Right lobe of liver (tissue), 6 donors: ENCODE measurements at regions not wholly inside any gene's neighbourhood (a gene's known extent, or its start where the extent isn't known, plus 50 kb on each side); places are given as distances from the start of the nearest gene placed in this dataset.
"Not testable (repeated sequence)": the region's sequence is repeated elsewhere in the genome, so short reads cannot be mapped to it uniquely, and the experiment has no call there.

ENCODE experiments used
- ATAC-seq, 4 donors: fragments of 200-7000 bp; cut with Tn5 transposase; one replicate each; pipeline ENCODE4 v1.9.1; 2020; ENCODE audit warnings: mild to moderate bottlenecking in 4 of 4, moderate library complexity in 4 of 4
- DNase-seq, 3 donors: peaks; one replicate each; pipeline ENCODE4 v3.0.0-alpha.2; 2020
- H3K27ac ChIP-seq, 3 donors: fragments of 200-600 bp; one replicate each; pipeline ENCODE4 v1.8.0; 2022
- H3K27me3 ChIP-seq, 2 donors: fragments of 200-600 bp; one replicate each; pipeline ENCODE4 v1.8.0; 2022
- H3K36me3 ChIP-seq, 4 donors: fragments of 200-600 bp; sonication (generic) in 1 of 4; one replicate each; pipeline versions ENCODE4 v1.5.1 to v1.8.0; 2017 to 2022; ENCODE audit warnings: control low read depth in 1 of 4
- H3K4me1 ChIP-seq, 4 donors: fragments of 200-600 bp; sonication (generic) in 1 of 4; one replicate each; pipeline versions ENCODE4 v1.5.1 to v1.8.0; 2017 to 2022; ENCODE audit warnings: control low read depth in 1 of 4
- H3K4me3 ChIP-seq, 3 donors: fragments of 200-600 bp; one replicate each; pipeline ENCODE4 v1.8.0; 2022
- H3K9me3 ChIP-seq, 4 donors: fragments of 200-600 bp; sonication (generic) in 1 of 4; one replicate each; pipeline versions ENCODE4 v1.5.1 to v1.8.0; 2017 to 2022; ENCODE audit warnings: control low read depth in 1 of 4
- POLR2A ChIP-seq: fragments of 450-650 bp; IDR thresholded peaks from one replicate; pipeline ENCODE4 v1.6.1; 2017; ENCODE audit warnings: antibody characterized with exemption, mild to moderate bottlenecking
- WGBS: methylation state at CpG from one replicate; pipeline ENCODE4 v1.1.6; 2018; ENCODE audit warnings: low coverage, low lambda C conversion rate; ENCODE audit not compliant: insufficient coverage; ENCODE audit errors: missing lambda C conversion rate; 5-methylcytosine and 5-hydroxymethylcytosine counted together
- intact Hi-C, 2 donors: fragments of 100-400 bp; cut with DNase I; formaldehyde crosslinking; loops; one replicate each; pipeline versions ENCODE4 v1.11.2 to v1.14.1; 2022
- TF ChIP-seq, protein P1 (sequence below), 4 donors: fragments of 200-600 bp in 3 of 4; fragments of 450-650 bp in 1 of 4; IDR thresholded peaks; one replicate each; pipeline versions ENCODE4 v1.5.1 to v1.8.0; 2016 to 2022; ENCODE audit warnings: antibody characterized with exemption in 4 of 4, mild to moderate bottlenecking in 2 of 4
- donor health status: DM: no; HTN: yes; CAD: no.
- donor health status: DM: no; HTN: no; CAD: no.
- donor health status: DM: no; HTN: no; CAD: no.
- donor health status: DM: no; HTN: yes; CAD: no.
- donor health status: DM: no; HTN: yes; CAD: no.

- intact Hi-C loops: no loop called here
- TF ChIP-seq POLR2A: no peak
- TF ChIP-seq, protein P1, sequence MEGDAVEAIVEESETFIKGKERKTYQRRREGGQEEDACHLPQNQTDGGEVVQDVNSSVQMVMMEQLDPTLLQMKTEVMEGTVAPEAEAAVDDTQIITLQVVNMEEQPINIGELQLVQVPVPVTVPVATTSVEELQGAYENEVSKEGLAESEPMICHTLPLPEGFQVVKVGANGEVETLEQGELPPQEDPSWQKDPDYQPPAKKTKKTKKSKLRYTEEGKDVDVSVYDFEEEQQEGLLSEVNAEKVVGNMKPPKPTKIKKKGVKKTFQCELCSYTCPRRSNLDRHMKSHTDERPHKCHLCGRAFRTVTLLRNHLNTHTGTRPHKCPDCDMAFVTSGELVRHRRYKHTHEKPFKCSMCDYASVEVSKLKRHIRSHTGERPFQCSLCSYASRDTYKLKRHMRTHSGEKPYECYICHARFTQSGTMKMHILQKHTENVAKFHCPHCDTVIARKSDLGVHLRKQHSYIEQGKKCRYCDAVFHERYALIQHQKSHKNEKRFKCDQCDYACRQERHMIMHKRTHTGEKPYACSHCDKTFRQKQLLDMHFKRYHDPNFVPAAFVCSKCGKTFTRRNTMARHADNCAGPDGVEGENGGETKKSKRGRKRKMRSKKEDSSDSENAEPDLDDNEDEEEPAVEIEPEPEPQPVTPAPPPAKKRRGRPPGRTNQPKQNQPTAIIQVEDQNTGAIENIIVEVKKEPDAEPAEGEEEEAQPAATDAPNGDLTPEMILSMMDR (IDR thresholded peaks at IDR 0.05): no peak
- H3K4me1 ChIP-seq: no peaks in the 10 kb centered on the region
- no peak overlapping the region for H3K4me3 ChIP-seq
- no peak for ATAC-seq
- no peak for DNase-seq
- H3K9me3 ChIP-seq: no peaks in the 10 kb centered on the region
- H3K27me3 ChIP-seq: no peaks in the 10 kb centered on the region
- no peak overlapping the region for H3K27ac ChIP-seq
- H3K36me3 ChIP-seq: no peaks in the 10 kb centered on the region
Measured at GRCh38 chr16:47815655-47816054, 340.1 kb downstream of the ABCC12 start.

- H3K27ac ChIP-seq, DNase-seq, H3K4me3 ChIP-seq, H3K4me1 ChIP-seq, ATAC-seq, H3K27me3 ChIP-seq, H3K36me3 ChIP-seq, intact Hi-C loops, H3K9me3 ChIP-seq: not testable (repeated sequence)
- WGBS: 50% methylated on average over 1 of the region's 3 CpGs
Measured at GRCh38 chr16:47811758-47812157, 344.0 kb downstream of the ABCC12 start.

DNA sequence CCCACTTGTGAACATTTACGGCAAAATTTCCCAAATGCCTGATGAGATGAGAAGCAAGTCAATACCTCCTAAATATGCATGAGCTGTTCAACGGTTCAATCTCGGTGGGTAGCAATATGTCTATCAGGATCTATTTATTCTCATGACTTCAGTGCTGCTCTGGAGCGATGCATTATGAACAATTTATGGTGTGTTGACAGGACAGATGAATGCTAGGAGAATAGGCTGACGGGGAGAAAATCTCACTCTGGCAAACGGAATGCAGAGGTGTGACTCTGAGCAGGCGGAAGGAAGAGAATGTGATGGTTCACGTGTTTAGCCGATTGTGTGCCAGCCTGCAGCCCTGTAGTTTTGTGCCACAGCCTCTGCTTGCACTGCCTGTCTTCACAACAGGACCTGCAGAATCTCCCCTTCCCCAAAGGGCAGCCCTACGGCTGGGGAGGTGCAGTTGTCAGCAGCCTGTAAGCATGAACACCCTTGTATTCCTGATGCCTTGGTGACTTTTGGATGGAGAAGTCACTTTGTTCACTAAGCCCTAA, 345.2 kb downstream of the PHKB start:
- intact Hi-C loops: no loop called here
- TF ChIP-seq, protein P1 (IDR thresholded peaks at IDR 0.05): no peak
- TF ChIP-seq POLR2A: no peak
- Histone ChIP-seq H3K27ac (no peak overlapping the region), H3K36me3 (no peaks in the 10 kb centered on the region), H3K4me1 (no peaks in the 10 kb centered on the region), H3K27me3 (no peaks in the 10 kb centered on the region), H3K4me3 (no peak overlapping the region), H3K9me3 (no peaks in the 10 kb centered on the region)
- WGBS: 82% methylated on average over 10 of the region's 10 CpGs
- ATAC-seq (no peak), DNase-seq (no peak)

- WGBS: 3% methylated on average over 3 of the region's 3 CpGs
- intact Hi-C loops: no loop called here
- no peak for ATAC-seq
Measured at GRCh38 chr16:47787696-47788095, 326.6 kb downstream of the PHKB start.

GRCh38 chr16:47781673-47782072, 320.5 kb downstream of the PHKB start:
- Histone ChIP-seq H3K27ac (no peak overlapping the region), H3K4me3 (no peak overlapping the region), H3K27me3 (no peaks in the 10 kb centered on the region), H3K36me3 (no peaks in the 10 kb centered on the region), H3K4me1 (no peaks in the 10 kb centered on the region), H3K9me3 (no peaks in the 10 kb centered on the region)
- TF ChIP-seq, protein P1 (IDR thresholded peaks at IDR 0.05): no peak
- TF ChIP-seq POLR2A: no peak
- intact Hi-C loops: no loop called here
- 71% methylated on average over 5 of the region's 5 CpGs for WGBS
- ATAC-seq (no peak), DNase-seq (no peak)

More at GRCh38 chr16:47787696-47788095, 326.6 kb downstream of the PHKB start:
- Histone ChIP-seq H3K27ac (no peak overlapping the region), H3K36me3 (no peaks in the 10 kb centered on the region), H3K27me3 (no peaks in the 10 kb centered on the region), H3K4me3 (no peak overlapping the region), H3K9me3 (no peaks in the 10 kb centered on the region), H3K4me1 (no peaks in the 10 kb centered on the region)
- TF ChIP-seq POLR2A: no peak
- TF ChIP-seq, protein P1 (IDR thresholded peaks at IDR 0.05): no peak
- DNase-seq: no peak
